Caco-2 (cell line): ENCODE measurements at regions not wholly inside any gene's neighbourhood (a gene's known extent, or its start where the extent isn't known, plus 50 kb on each side); places are given as distances from the start of the nearest gene placed in this dataset.
"Not testable (repeated sequence)": the region's sequence is repeated elsewhere in the genome, so short reads cannot be mapped to it uniquely, and the experiment has no call there.

Experiments used
- BruUV-seq: library from RNA; stranded (reverse); fragments of 400-500 nt; replicated peaks from 2 replicates; lab custom pipeline; 2021; lab: Mats Ljungman, UMichigan
- CTCF ChIA-PET: fragments of 300-600 bp; sonication (Branson Sonifier 250); formaldehyde crosslinking; loops from one replicate; lab custom pipeline; 2022; ENCODE audit warnings: antibody characterized with exemption; lab: Charles Lee
- POLR2A ChIA-PET: fragments of 300-600 bp; sonication (Branson Sonifier 250); formaldehyde crosslinking; loops from one replicate; lab custom pipeline; 2022; ENCODE audit warnings: antibody characterized with exemption; lab: Charles Lee
- DNase-seq, 2 experiments: peaks; one replicate each; pipeline versions ENCODE4 v3.0.0 to v3.0.0-alpha.2; 2020 to 2022
- H3K27me3 ChIP-seq: replicated peaks from 2 replicates; pipeline ENCODE4 v1.6.0; 2011; ENCODE audit warnings: low read length; ENCODE audit not compliant: control insufficient read depth, insufficient read depth
- H3K36me3 ChIP-seq: 2 replicates; pipeline ENCODE4 v1.5.1; 2011; ENCODE audit warnings: low read length; ENCODE audit not compliant: control insufficient read depth, insufficient read depth
- H3K4me1 ChIP-seq: fragments of 250-450 bp; sonication (Bioruptor Pico); 2 replicates; pipeline ENCODE4 v1.5.1; 2020; ENCODE audit warnings: mild to moderate bottlenecking
- H3K4me3 ChIP-seq: 2 replicates; pipeline ENCODE4 v1.5.1; 2011; ENCODE audit warnings: low read depth, mild to moderate bottlenecking, control low read depth, low read length
- H3K9me3 ChIP-seq: fragments of 250-450 bp; sonication (Bioruptor Pico); 2 replicates; pipeline ENCODE4 v1.5.1; 2020; ENCODE audit warnings: mild to moderate bottlenecking, moderate library complexity
- H3K27ac Mint-ChIP-seq: one replicate; pipeline ENCODE4 v1.8.0; 2022; ENCODE audit warnings: mixed read lengths; ENCODE audit not compliant: unreplicated experiment
- H3K27me3 Mint-ChIP-seq: one replicate; pipeline ENCODE4 v1.8.0; 2022; ENCODE audit warnings: mixed read lengths; ENCODE audit not compliant: insufficient read depth, unreplicated experiment
- H3K36me3 Mint-ChIP-seq: one replicate; pipeline ENCODE4 v1.8.0; 2022; ENCODE audit warnings: mild to moderate bottlenecking, mixed read lengths; ENCODE audit not compliant: insufficient read depth, unreplicated experiment
- H3K4me1 Mint-ChIP-seq: one replicate; pipeline ENCODE4 v1.8.0; 2022; ENCODE audit warnings: low read depth, mixed read lengths; ENCODE audit not compliant: unreplicated experiment
- H3K4me3 Mint-ChIP-seq: one replicate; pipeline ENCODE4 v1.8.0; 2022; ENCODE audit warnings: mild to moderate bottlenecking, moderate library complexity, mixed read lengths; ENCODE audit not compliant: unreplicated experiment
- H3K9me3 Mint-ChIP-seq: one replicate; pipeline ENCODE4 v1.8.0; 2022; ENCODE audit warnings: mixed read lengths; ENCODE audit not compliant: unreplicated experiment
- CTCF ChIP-seq, 2 experiments: fragments of 200-600 bp in 1 of 2; IDR thresholded peaks; 1 replicate in 1 of 2; 2 replicates in 1 of 2; pipeline versions ENCODE4 v1.5.1 to v1.8.0; 2011 to 2022; ENCODE audit warnings: antibody characterized with exemption in 1 of 2, control low read depth in 1 of 2, inconsistent platforms in 1 of 2, low read depth in 1 of 2, low read length in 1 of 2, mild to moderate bottlenecking in 1 of 2, moderate library complexity in 1 of 2; ENCODE audit not compliant: insufficient read depth in 1 of 2, severe bottlenecking in 1 of 2, unreplicated experiment in 1 of 2
- intact Hi-C: fragments of 100-400 bp; cut with micrococcal nuclease; formaldehyde crosslinking; loops from one replicate; pipeline ENCODE4 v1.10.0; 2022; ENCODE audit not compliant: unreplicated experiment

- H3K27me3 Mint-ChIP-seq = no peaks in the 10 kb centered on the region
- DNase-seq = no peak
- CTCF ChIA-PET = no interaction called here
- H3K27ac Mint-ChIP-seq = no peak overlapping the region
- no peak overlapping the region for H3K4me3 ChIP-seq
- H3K4me3 Mint-ChIP-seq = no peak overlapping the region
- POLR2A ChIA-PET = no interaction called here
- H3K4me1 ChIP-seq = no peaks in the 10 kb centered on the region
- H3K27me3 ChIP-seq = no peaks in the 10 kb centered on the region
- TF ChIP-seq CTCF (IDR thresholded peaks at IDR 0.05; ENCODE audit: insufficient read depth in 1 of 2, low read depth in 1 of 2, low read length in 1 of 2, severe bottlenecking in 1 of 2, unreplicated experiment in 1 of 2) = no peak
- intact Hi-C loops = no loop called here
- H3K9me3 ChIP-seq = peaks cover 5% of the 10 kb centered on the region; the same call in 1 of the 2 replicates
- peaks cover 9% of the 10 kb centered on the region for H3K9me3 Mint-ChIP-seq
- no TSS peak for BruUV-seq
- H3K36me3 Mint-ChIP-seq = peaks cover 25% of the 10 kb centered on the region
- H3K4me1 Mint-ChIP-seq = no peaks in the 10 kb centered on the region
- H3K36me3 ChIP-seq = no peaks in the 10 kb centered on the region
Observed at GRCh38 chr17:77341069-77341541, 200.3 kb downstream of the SEC14L1 start.

DNA sequence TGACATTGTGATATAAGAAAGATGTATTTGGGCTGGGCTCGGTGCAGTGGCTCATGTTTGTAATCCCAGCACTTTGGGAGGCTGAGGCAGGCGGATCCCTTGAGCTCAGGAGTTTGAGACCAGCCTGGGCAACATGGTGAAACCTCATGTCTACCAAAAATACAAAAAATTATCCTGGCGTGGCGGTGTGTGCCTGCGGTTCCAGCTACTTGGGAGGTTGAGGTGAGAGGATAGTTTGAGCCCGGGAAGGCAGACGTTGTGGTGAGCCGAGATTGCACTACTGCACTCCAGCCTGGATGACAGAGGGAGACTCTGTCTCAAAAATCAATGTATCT is 201.9 kb downstream of the SEC14L1 start:
- BruUV-seq, H3K4me3 ChIP-seq, CTCF ChIA-PET, DNase-seq, H3K27me3 ChIP-seq, H3K9me3 Mint-ChIP-seq, H3K4me1 Mint-ChIP-seq, H3K36me3 ChIP-seq, H3K9me3 ChIP-seq, H3K4me1 ChIP-seq, H3K4me3 Mint-ChIP-seq, H3K27ac Mint-ChIP-seq, intact Hi-C loops, POLR2A ChIA-PET, H3K27me3 Mint-ChIP-seq: not testable (repeated sequence)
- H3K36me3 Mint-ChIP-seq = peaks cover 19% of the 10 kb centered on the region

GRCh38 chr17:77343031-77343800 is 202.4 kb downstream of the SEC14L1 start:
- TF ChIP-seq CTCF (IDR thresholded peaks at IDR 0.05; ENCODE audit: insufficient read depth in 1 of 2, low read depth in 1 of 2, low read length in 1 of 2, severe bottlenecking in 1 of 2, unreplicated experiment in 1 of 2) = no peak
- no peak for DNase-seq
- H3K36me3 ChIP-seq = no peaks in the 10 kb centered on the region
- Mint-ChIP-seq H3K36me3 (peaks cover 18% of the 10 kb centered on the region), H3K27ac (no peak overlapping the region), H3K9me3 (no peaks in the 10 kb centered on the region), H3K4me3 (no peak overlapping the region), H3K4me1 (no peaks in the 10 kb centered on the region), H3K27me3 (no peaks in the 10 kb centered on the region)
- no peaks in the 10 kb centered on the region for H3K9me3 ChIP-seq
- H3K4me3 ChIP-seq = no peak overlapping the region
- ChIA-PET POLR2A (interaction anchor here (0.5 kb wide), 1 partner anchor 139 kb away, joined by 5 read pairs; no protein-coding TSS in a partner anchor), CTCF (no interaction called here)
- intact Hi-C loops = no loop called here
- BruUV-seq = no TSS peak
- no peaks in the 10 kb centered on the region for H3K27me3 ChIP-seq
- H3K4me1 ChIP-seq = no peaks in the 10 kb centered on the region
